Hepatocyte (in vitro differentiated cells): ENCODE measurements at regions not wholly inside any gene's neighbourhood (a gene's known extent, or its start where the extent isn't known, plus 50 kb on each side); places are given as distances from the start of the nearest gene placed in this dataset.

ENCODE experiments used
- DNase-seq: peaks from one replicate; pipeline ENCODE4 v3.0.0-alpha.2; 2016; ENCODE audit warnings: low spot score
- H2AFZ ChIP-seq: fragments of 200-600 bp; sonication (generic); 2 replicates; pipeline ENCODE4 v1.6.0; 2016; ENCODE audit warnings: antibody characterized with exemption, mild to moderate bottlenecking
- H3K27ac ChIP-seq: fragments of 200-600 bp; sonication (generic); 2 replicates; pipeline ENCODE4 v1.5.1; 2016; ENCODE audit warnings: mild to moderate bottlenecking
- H3K27me3 ChIP-seq: fragments of 200-600 bp; sonication (generic); 2 replicates; pipeline ENCODE4 v1.6.1; 2016
- H3K36me3 ChIP-seq: fragments of 200-600 bp; sonication (generic); replicated peaks from 2 replicates; pipeline ENCODE4 v1.5.1; 2016; ENCODE audit warnings: low read depth; ENCODE audit not compliant: insufficient read depth
- H3K4me1 ChIP-seq: fragments of 200-600 bp; sonication (generic); 2 replicates; pipeline ENCODE4 v1.5.1; 2016; ENCODE audit warnings: mild to moderate bottlenecking, moderate library complexity; ENCODE audit not compliant: insufficient read depth
- H3K4me2 ChIP-seq: fragments of 200-600 bp; sonication (generic); 2 replicates; pipeline ENCODE4 v1.6.0; 2016
- H3K4me3 ChIP-seq: fragments of 200-600 bp; sonication (generic); 2 replicates; pipeline ENCODE4 v1.5.1; 2016; ENCODE audit warnings: mild to moderate bottlenecking
- H3K79me2 ChIP-seq: fragments of 200-600 bp; sonication (generic); 2 replicates; pipeline ENCODE4 v1.6.0; 2017; ENCODE audit warnings: mild to moderate bottlenecking
- H3K9me2 ChIP-seq: fragments of 200-600 bp; sonication (generic); replicated peaks from 2 replicates; pipeline ENCODE4 v1.6.0; 2017; ENCODE audit warnings: mild to moderate bottlenecking; ENCODE audit not compliant: insufficient read depth
- H3K9me3 ChIP-seq: fragments of 200-600 bp; sonication (generic); 2 replicates; pipeline ENCODE4 v1.5.1; 2016; ENCODE audit warnings: low read depth, mild to moderate bottlenecking
- H4K20me1 ChIP-seq: fragments of 200-600 bp; sonication (generic); 2 replicates; pipeline ENCODE4 v1.6.0; 2016; ENCODE audit warnings: mild to moderate bottlenecking; ENCODE audit not compliant: insufficient read depth, poor library complexity, severe bottlenecking
- CTCF ChIP-seq: fragments of 200-600 bp; sonication (generic); IDR thresholded peaks from 2 replicates; pipeline ENCODE4 v1.5.1; 2016; ENCODE audit warnings: antibody characterized with exemption, mild to moderate bottlenecking; ENCODE audit not compliant: poor library complexity
- EZH2 ChIP-seq: fragments of 200-600 bp; sonication (generic); IDR thresholded peaks from 2 replicates; pipeline ENCODE4 v1.6.1; 2016; ENCODE audit warnings: antibody characterized with exemption, mild to moderate bottlenecking, borderline replicate concordance
- EZH2phosphoT487 ChIP-seq: fragments of 200-600 bp; sonication (generic); IDR thresholded peaks from one replicate; pipeline ENCODE4 v1.6.1; 2018; ENCODE audit warnings: antibody characterized with exemption, mild to moderate bottlenecking, low read depth, moderate library complexity; ENCODE audit not compliant: unreplicated experiment, severe bottlenecking
- WGBS: methylation state at CpG from one replicate; pipeline ENCODE4 v1.1.6; 2016; ENCODE audit warnings: low lambda C conversion rate; ENCODE audit errors: missing lambda C conversion rate; 5-methylcytosine and 5-hydroxymethylcytosine counted together

- 56% methylated on average over 2 of the region's 2 CpGs for WGBS
- no peaks in the 10 kb centered on the region for H3K27me3 ChIP-seq
- no peaks in the 10 kb centered on the region for H4K20me1 ChIP-seq
- no peak for DNase-seq
- TF ChIP-seq CTCF, result no peak
- TF ChIP-seq EZH2, result no peak
- no peak for TF ChIP-seq EZH2phosphoT487
- H3K9me3 ChIP-seq, result no peaks in the 10 kb centered on the region
- H3K36me3 ChIP-seq, result no peaks in the 10 kb centered on the region
- H3K27ac ChIP-seq, result no peak overlapping the region
- H2AFZ ChIP-seq, result no peak overlapping the region
- no peak overlapping the region for H3K4me2 ChIP-seq
- no peaks in the 10 kb centered on the region for H3K4me1 ChIP-seq
- H3K79me2 ChIP-seq, result no peaks in the 10 kb centered on the region
- no peak overlapping the region for H3K4me3 ChIP-seq
- no peaks in the 10 kb centered on the region for H3K9me2 ChIP-seq
Observed at GRCh38 chr16:16956376-16956775, 514.4 kb downstream of the XYLT1 start.

GRCh38 chr16:16960785-16961184 lies 510.0 kb downstream of the XYLT1 start:
- H3K9me3 ChIP-seq, result no peaks in the 10 kb centered on the region
- no peaks in the 10 kb centered on the region for H3K27me3 ChIP-seq
- no peak for TF ChIP-seq EZH2
- no peak for TF ChIP-seq CTCF
- TF ChIP-seq EZH2phosphoT487, result no peak
- no peak overlapping the region for H3K4me2 ChIP-seq
- no peak overlapping the region for H3K4me3 ChIP-seq
- no peak overlapping the region for H3K27ac ChIP-seq
- no peaks in the 10 kb centered on the region for H4K20me1 ChIP-seq
- H2AFZ ChIP-seq, result no peak overlapping the region
- no peaks in the 10 kb centered on the region for H3K36me3 ChIP-seq
- no peaks in the 10 kb centered on the region for H3K4me1 ChIP-seq
- no peaks in the 10 kb centered on the region for H3K79me2 ChIP-seq
- DNase-seq, result no peak
- H3K9me2 ChIP-seq, result no peaks in the 10 kb centered on the region
- WGBS, result 80% methylated on average over 2 of the region's 2 CpGs

GRCh38 chr16:16966439-16966838 lies 504.3 kb downstream of the XYLT1 start:
- no peaks in the 10 kb centered on the region for H3K4me1 ChIP-seq
- no peaks in the 10 kb centered on the region for H3K79me2 ChIP-seq
- H3K9me3 ChIP-seq, result no peaks in the 10 kb centered on the region
- no peaks in the 10 kb centered on the region for H4K20me1 ChIP-seq
- H3K27ac ChIP-seq, result no peak overlapping the region
- H3K27me3 ChIP-seq, result no peaks in the 10 kb centered on the region
- WGBS, result 64% methylated on average over 2 of the region's 2 CpGs
- no peak overlapping the region for H3K4me2 ChIP-seq
- H3K4me3 ChIP-seq, result no peak overlapping the region
- no peak overlapping the region for H2AFZ ChIP-seq
- no peak for DNase-seq
- H3K36me3 ChIP-seq, result no peaks in the 10 kb centered on the region
- TF ChIP-seq EZH2 (no peak), EZH2phosphoT487 (no peak), CTCF (no peak)
- no peaks in the 10 kb centered on the region for H3K9me2 ChIP-seq

- TF ChIP-seq CTCF (no peak), EZH2 (no peak), EZH2phosphoT487 (no peak)
- Histone ChIP-seq H3K9me2 (no peaks in the 10 kb centered on the region), H3K4me1 (peaks cover 4% of the 10 kb centered on the region), H3K79me2 (no peaks in the 10 kb centered on the region), H3K36me3 (no peaks in the 10 kb centered on the region), H2AFZ (no peak overlapping the region), H3K4me3 (no peak overlapping the region), H3K27ac (no peak overlapping the region), H4K20me1 (no peaks in the 10 kb centered on the region), H3K9me3 (no peaks in the 10 kb centered on the region), H3K27me3 (no peaks in the 10 kb centered on the region), H3K4me2 (no peak overlapping the region)
- no peak for DNase-seq
- 89% methylated on average over 1 of the region's 1 CpG for WGBS
Observed at GRCh38 chr16:16971042-16971441, 499.7 kb downstream of the XYLT1 start.
